IMR-90 (cell line): ENCODE measurements at regions not wholly inside any gene's neighbourhood (a gene's known extent, or its start where the extent isn't known, plus 50 kb on each side); places are given as distances from the start of the nearest gene placed in this dataset.

Experiments used
- ATAC-seq: fragments of 200-7000 bp; cut with Tn5 transposase; 2 replicates; pipeline ENCODE4 v1.9.1; 2020; ENCODE audit warnings: low read depth, mild to moderate bottlenecking, moderate library complexity
- BruUV-seq: library from RNA; stranded (reverse); fragments of 400-500 nt; replicated peaks from 2 replicates; lab custom pipeline; 2021; lab: Mats Ljungman, UMichigan
- CTCF ChIA-PET: fragments of 300-600 bp; formaldehyde crosslinking; extraction: SDS; loops from one replicate; lab custom pipeline; 2021; ENCODE audit warnings: antibody characterized with exemption; lab: Yijun Ruan, JAX
- POLR2A ChIA-PET: fragments of 300-600 bp; sonication (Branson Sonifier 250); formaldehyde crosslinking; loops from one replicate; lab custom pipeline; 2022; ENCODE audit warnings: antibody characterized with exemption; ENCODE audit not compliant: unreplicated experiment; lab: Charles Lee
- DNase-seq: peaks from one replicate; pipeline ENCODE4 v3.0.0; 2013
- H2AFZ ChIP-seq: replicated peaks from 2 replicates; pipeline ENCODE3; 2013; ENCODE audit warnings: low read length, mild to moderate bottlenecking; ENCODE audit not compliant: poor library complexity
- H2AK5ac ChIP-seq: 2 replicates; pipeline ENCODE4 v1.6.1; 2013; ENCODE audit warnings: low read depth, low read length, inconsistent platforms
- H2AK9ac ChIP-seq: replicated peaks from 2 replicates; pipeline ENCODE3; 2013; ENCODE audit warnings: mild to moderate bottlenecking, low read depth, low read length, moderate library complexity; ENCODE audit not compliant: poor library complexity
- H2BK120ac ChIP-seq: 2 replicates; pipeline ENCODE4 v1.6.1; 2013; ENCODE audit warnings: low read depth, low read length, inconsistent platforms
- H2BK15ac ChIP-seq: 3 replicates; pipeline ENCODE4 v1.6.1; 2013; ENCODE audit warnings: low read depth, low read length, inconsistent platforms
- H2BK20ac ChIP-seq: 2 replicates; pipeline ENCODE4 v1.6.1; 2013; ENCODE audit warnings: low read depth, mild to moderate bottlenecking, inconsistent platforms, low read length, moderate library complexity
- H2BK5ac ChIP-seq: 2 replicates; pipeline ENCODE4 v1.6.1; 2013; ENCODE audit warnings: mild to moderate bottlenecking, low read depth, low read length, inconsistent platforms; ENCODE audit not compliant: poor library complexity, severe bottlenecking
- H3K14ac ChIP-seq: replicated peaks from 2 replicates; pipeline ENCODE4 v1.6.1; 2013; ENCODE audit warnings: low read depth, low read length, inconsistent platforms
- H3K18ac ChIP-seq: 2 replicates; pipeline ENCODE4 v1.6.1; 2013; ENCODE audit warnings: low read depth, low read length, control low read depth
- H3K23ac ChIP-seq: 2 replicates; pipeline ENCODE4 v1.6.1; 2013; ENCODE audit warnings: low read depth, low read length, inconsistent platforms
- H3K27ac ChIP-seq: 2 replicates; pipeline ENCODE4 v1.5.1; 2013; ENCODE audit warnings: mild to moderate bottlenecking, control low read depth, low read length; ENCODE audit not compliant: insufficient read depth
- H3K27me3 ChIP-seq: 2 replicates; pipeline ENCODE4 v1.6.1; 2013; ENCODE audit warnings: low read length; ENCODE audit not compliant: control insufficient read depth, insufficient read depth
- H3K36me3 ChIP-seq: 2 replicates; pipeline ENCODE4 v1.6.1; 2013; ENCODE audit warnings: low read length, mixed read lengths; ENCODE audit not compliant: control insufficient read depth, insufficient read depth
- H3K4ac ChIP-seq: 2 replicates; pipeline ENCODE4 v1.6.1; 2013; ENCODE audit warnings: low read depth, low read length, inconsistent platforms
- H3K4me1 ChIP-seq: 2 replicates; pipeline ENCODE4 v1.6.1; 2013; ENCODE audit warnings: low read length, mixed read lengths; ENCODE audit not compliant: control insufficient read depth, insufficient read depth
- H3K4me2 ChIP-seq: 2 replicates; pipeline ENCODE4 v1.6.1; 2013; ENCODE audit warnings: low read depth, mild to moderate bottlenecking, control low read depth, low read length, moderate library complexity
- H3K4me3 ChIP-seq: 2 replicates; pipeline ENCODE4 v1.5.1; 2013; ENCODE audit warnings: low read depth, mild to moderate bottlenecking, control low read depth, low read length, moderate library complexity; ENCODE audit not compliant: insufficient read depth
- H3K56ac ChIP-seq: 2 replicates; pipeline ENCODE4 v1.6.1; 2013; ENCODE audit warnings: low read length, inconsistent platforms; ENCODE audit not compliant: insufficient read depth; ENCODE audit errors: extremely low read depth
- H3K79me1 ChIP-seq, 2 experiments: 2 replicates each; pipeline ENCODE4 v1.6.1; 2013; ENCODE audit warnings: low read length in 2 of 2, inconsistent platforms in 1 of 2, low read depth in 1 of 2
- H3K9ac ChIP-seq: 2 replicates; pipeline ENCODE4 v1.6.1; 2013; ENCODE audit warnings: low read depth, low read length, control low read depth
- H3K9me1 ChIP-seq: 2 replicates; pipeline ENCODE4 v1.6.1; 2013; ENCODE audit warnings: low read length, inconsistent platforms; ENCODE audit not compliant: insufficient read depth
- H3K9me3 ChIP-seq: 2 replicates; pipeline ENCODE4 v1.6.1; 2013; ENCODE audit warnings: low read length; ENCODE audit not compliant: control insufficient read depth, insufficient read depth
- H4K20me1 ChIP-seq: 2 replicates; pipeline ENCODE4 v1.6.1; 2013; ENCODE audit warnings: low read length, inconsistent platforms; ENCODE audit not compliant: insufficient read depth
- H4K5ac ChIP-seq: 2 replicates; pipeline ENCODE4 v1.6.1; 2013; ENCODE audit warnings: mild to moderate bottlenecking, low read depth, low read length, control low read depth
- H4K8ac ChIP-seq, 2 experiments: 2 replicates each; pipeline ENCODE4 v1.6.1; 2013; ENCODE audit warnings: low read depth in 2 of 2, low read length in 2 of 2, control low read depth in 1 of 2, inconsistent platforms in 1 of 2
- H4K91ac ChIP-seq: 2 replicates; pipeline ENCODE4 v1.6.1; 2013; ENCODE audit warnings: low read depth, low read length, inconsistent platforms; ENCODE audit not compliant: insufficient read depth
- CEBPB ChIP-seq: IDR thresholded peaks from 2 replicates; pipeline ENCODE4 v1.6.1; 2012; ENCODE audit warnings: low read depth, low read length, improper control_type of control experiment
- CHD1 ChIP-seq: IDR thresholded peaks from 2 replicates; pipeline ENCODE4 v1.6.1; 2012; ENCODE audit warnings: low read depth, low read length, improper control_type of control experiment
- CTCF ChIP-seq: conservative IDR thresholded peaks from 2 replicates; pipeline ENCODE4 v1.5.1; 2012; ENCODE audit warnings: mild to moderate bottlenecking, low read depth, low read length, improper control_type of control experiment
- MAZ ChIP-seq: IDR thresholded peaks from 2 replicates; pipeline ENCODE4 v1.6.1; 2012; ENCODE audit warnings: low read depth, mild to moderate bottlenecking, low read length, improper control_type of control experiment, moderate library complexity, borderline replicate concordance
- WGBS, 2 experiments: methylation state at CpG; one replicate each; pipeline versions ENCODE4 v1.1.5 to v1.1.7; 2013; ENCODE audit warnings: missing lambda C conversion rate in 2 of 2; ENCODE audit not compliant: insufficient read length in 1 of 2; ENCODE audit errors: extremely low coverage in 2 of 2; 5-methylcytosine and 5-hydroxymethylcytosine counted together
- dilution Hi-C: fragments of 300-500 bp; cut with HindIII; formaldehyde crosslinking; loops from one replicate; pipeline ENCODE4 v1.14.3; 2018; ENCODE audit warnings: low sequenced_read_pairs; ENCODE audit not compliant: unreplicated experiment
- in situ Hi-C: fragments of 300-500 bp; cut with MboI; formaldehyde crosslinking; loops from 3 replicates; pipeline ENCODE4 v1.14.3; 2019; ENCODE audit warnings: low sequenced_read_pairs, inconsistent platforms, mixed read lengths
- intact Hi-C: fragments of 100-400 bp; cut with micrococcal nuclease; formaldehyde crosslinking; loops from 2 replicates; pipeline ENCODE4 v1.10.0; 2022

- TF ChIP-seq MAZ (no peak), CHD1 (no peak)
These were observed 89.3 kb downstream of the NPY start (continued) for GRCh38 chr7:24372961-24373955.

- CTCF ChIA-PET = no interaction called here
- POLR2A ChIA-PET = no interaction called here
- Histone ChIP-seq H4K5ac (no peak overlapping the region), H3K9me1 (no peaks in the 10 kb centered on the region), H2BK15ac (no peak overlapping the region), H2AK9ac (peak overlapping the region; percentile 30), H2AK5ac (no peak overlapping the region), H3K4me2 (no peak overlapping the region), H3K9ac (no peak overlapping the region), H2BK20ac (no peak overlapping the region), H3K4me3 (no peak overlapping the region), H3K79me1 (no peaks in the 10 kb centered on the region), H3K36me3 (no peaks in the 10 kb centered on the region), H3K23ac (no peak overlapping the region; the same call in 1 of the 2 replicates), H3K14ac (no peak overlapping the region), H2AFZ (no peak overlapping the region), H3K9me3 (no peaks in the 10 kb centered on the region), H4K91ac (no peak overlapping the region), H3K27me3 (0 out of 2 replicates have a peak, but pooled peaks cover 4% of the 10 kb centered on the region), H3K4ac (no peak overlapping the region), H3K56ac (no peak overlapping the region), H4K20me1 (no peaks in the 10 kb centered on the region), H3K18ac (no peak overlapping the region), H2BK5ac (no peak overlapping the region), H2BK120ac (no peak overlapping the region), H4K8ac (no peak overlapping the region), H3K27ac (no peak overlapping the region), H3K4me1 (no peaks in the 10 kb centered on the region)
- dilution Hi-C loops (no loop called here), intact Hi-C loops (no loop called here), in situ Hi-C loops (no loop called here)
- DNase-seq = peak; percentile 50
- TF ChIP-seq CEBPB (0 out of 2 replicates have a peak, but pooled peaks have one; percentile 42), CTCF (no peak), MAZ (no peak)
- BruUV-seq = no TSS peak
- WGBS, 2 experiments = 83% methylated on average over 1 of the region's 8 CpGs; no CpG with 5 or more reads in 1 of the 2 experiments
- ATAC-seq = 0 out of 2 replicates have a peak, but pooled peaks have one; percentile 21
These were observed 95.1 kb downstream of the NPY start for GRCh38 chr7:24378871-24379616.
